H1 (cell line): ENCODE measurements at regions not wholly inside any gene's neighbourhood (a gene's known extent, or its start where the extent isn't known, plus 50 kb on each side); places are given as distances from the start of the nearest gene placed in this dataset.

Experiments
- CTCF ChIA-PET: fragments of 300-600 bp; sonication (Branson Sonifier 250); formaldehyde crosslinking; loops from one replicate; lab custom pipeline; 2021; ENCODE audit not compliant: partially characterized antibody; lab: Charles Lee
- POLR2A ChIA-PET: fragments of 300-600 bp; sonication (Branson Sonifier 250); formaldehyde crosslinking; loops from one replicate; lab custom pipeline; 2021; ENCODE audit warnings: inconsistent platforms; ENCODE audit not compliant: partially characterized antibody; lab: Charles Lee
- DNase-seq, 2 experiments: peaks; one replicate each; pipeline versions ENCODE4 v3.0.0 to v3.0.0-alpha.2; 2010 to 2022; ENCODE audit warnings: low spot score in 2 of 2, low read depth in 1 of 2, mixed read lengths in 1 of 2
- FAIRE-seq: peaks from 2 replicates; lab custom pipeline; 2011; peaks lifted over from hg19 to GRCh38; lab: Jason Lieb, UNC
- H2AFZ ChIP-seq: 2 replicates; pipeline ENCODE4 v1.8.1; 2012; ENCODE audit warnings: low read length, inconsistent platforms
- H2AK5ac ChIP-seq: 2 replicates; pipeline ENCODE4 v1.6.1; 2013; ENCODE audit warnings: low read depth, low read length
- H2BK120ac ChIP-seq: replicated peaks from 2 replicates; pipeline ENCODE3; 2013; ENCODE audit warnings: low read depth, low read length, inconsistent platforms
- H2BK12ac ChIP-seq: 2 replicates; pipeline ENCODE4 v1.6.1; 2013; ENCODE audit warnings: low read depth, low read length
- H2BK15ac ChIP-seq: 2 replicates; pipeline ENCODE4 v1.6.1; 2013; ENCODE audit warnings: low read length
- H2BK20ac ChIP-seq: 2 replicates; pipeline ENCODE4 v1.6.1; 2013; ENCODE audit warnings: low read length
- H2BK5ac ChIP-seq: 2 replicates; pipeline ENCODE4 v1.6.1; 2013; ENCODE audit warnings: low read depth, low read length
- H3K14ac ChIP-seq: 2 replicates; pipeline ENCODE4 v1.6.1; 2013; ENCODE audit warnings: inconsistent platforms; ENCODE audit not compliant: insufficient read length
- H3K18ac ChIP-seq: 2 replicates; pipeline ENCODE4 v1.6.1; 2013; ENCODE audit warnings: low read length; ENCODE audit errors: extremely low read depth
- H3K23ac ChIP-seq: 2 replicates; pipeline ENCODE4 v1.6.1; 2013; ENCODE audit warnings: inconsistent platforms; ENCODE audit not compliant: insufficient read length
- H3K23me2 ChIP-seq: 2 replicates; pipeline ENCODE4 v1.6.1; 2013; ENCODE audit warnings: low read depth, low read length
- H3K27ac ChIP-seq: 2 replicates; pipeline ENCODE4 v1.6.1; 2011; ENCODE audit warnings: low read depth, low read length, inconsistent platforms
- H3K27me3 ChIP-seq, 4 experiments: replicated peaks in 1 of 4; 1 replicate in 1 of 4; 2 replicates in 3 of 4; pipeline versions ENCODE4 v1.6.1 to v1.8.1; 2011 to 2013; ENCODE audit warnings: low read length in 3 of 4, mild to moderate bottlenecking in 3 of 4, inconsistent platforms in 2 of 4, mixed read lengths in 2 of 4, moderate library complexity in 1 of 4; ENCODE audit not compliant: control insufficient read depth in 3 of 4, insufficient read depth in 3 of 4; ENCODE audit errors: extremely low read depth in 1 of 4
- H3K36me3 ChIP-seq, 4 experiments: 2 replicates each; pipeline versions ENCODE4 v1.6.1 to v1.8.1; 2011 to 2013; ENCODE audit warnings: mild to moderate bottlenecking in 4 of 4, low read length in 3 of 4, moderate library complexity in 2 of 4, control low read depth in 1 of 4, inconsistent platforms in 1 of 4; ENCODE audit not compliant: insufficient read depth in 4 of 4, control insufficient read depth in 2 of 4
- H3K4ac ChIP-seq: replicated peaks from 2 replicates; pipeline ENCODE3; 2013; ENCODE audit warnings: low read length, low read depth, mixed read lengths, inconsistent platforms; ENCODE audit not compliant: insufficient read length
- H3K4me1 ChIP-seq, 4 experiments: replicated peaks in 1 of 4; 1 replicate in 1 of 4; 2 replicates in 3 of 4; pipeline versions ENCODE4 v1.6.1 to v1.8.1; 2011 to 2013; ENCODE audit warnings: low read length in 3 of 4, inconsistent platforms in 2 of 4, mixed read lengths in 1 of 4; ENCODE audit not compliant: insufficient read depth in 4 of 4, control insufficient read depth in 3 of 4
- H3K4me2 ChIP-seq, 2 experiments: 2 replicates each; pipeline versions ENCODE4 v1.6.1 to v1.8.1; 2011 to 2013; ENCODE audit warnings: low read depth in 2 of 2, low read length in 2 of 2, control low read depth in 1 of 2, inconsistent platforms in 1 of 2, mild to moderate bottlenecking in 1 of 2; ENCODE audit not compliant: insufficient read depth in 1 of 2
- H3K4me3 ChIP-seq, 4 experiments: fragments of 200-600, 300-600 bp in 1 of 4; sonication (generic), shearing (Covaris generic), sonication (Bioruptor Twin) in 1 of 4; 2 replicates each; pipeline versions ENCODE4 v1.5.1 to v1.8.1; 2011 to 2016; ENCODE audit warnings: low read length in 4 of 4, low read depth in 3 of 4, control low read depth in 2 of 4, inconsistent platforms in 2 of 4, mild to moderate bottlenecking in 2 of 4, mixed read lengths in 1 of 4, moderate library complexity in 1 of 4; ENCODE audit not compliant: insufficient read depth in 2 of 4; ENCODE audit errors: extremely low read depth in 1 of 4
- H3K56ac ChIP-seq: replicated peaks from 2 replicates; pipeline ENCODE3; 2013; ENCODE audit warnings: low read depth, mild to moderate bottlenecking, mixed read lengths, low read length, inconsistent platforms; ENCODE audit not compliant: insufficient read length
- H3K79me1 ChIP-seq: 2 replicates; pipeline ENCODE4 v1.6.1; 2013; ENCODE audit warnings: low read depth, low read length, control low read depth
- H3K79me2 ChIP-seq, 2 experiments: 2 replicates each; pipeline versions ENCODE4 v1.6.1 to v1.8.1; 2012 to 2013; ENCODE audit warnings: low read length in 2 of 2, mild to moderate bottlenecking in 2 of 2, inconsistent platforms in 1 of 2; ENCODE audit not compliant: insufficient read depth in 2 of 2, control insufficient read depth in 1 of 2
- H3K9ac ChIP-seq, 4 experiments: replicated peaks in 1 of 4; 1 replicate in 1 of 4; 2 replicates in 3 of 4; pipeline versions ENCODE4 v1.6.1 to v1.8.1; 2011 to 2013; ENCODE audit warnings: low read depth in 3 of 4, low read length in 3 of 4, control low read depth in 2 of 4, mild to moderate bottlenecking in 2 of 4, moderate library complexity in 2 of 4, inconsistent platforms in 1 of 4; ENCODE audit errors: extremely low read depth in 1 of 4
- H3K9me3 ChIP-seq, 2 experiments: 2 replicates each; pipeline versions ENCODE4 v1.6.1 to v1.8.1; 2012 to 2013; ENCODE audit warnings: mild to moderate bottlenecking in 2 of 2, moderate library complexity in 2 of 2, control low read depth in 1 of 2, inconsistent platforms in 1 of 2, low read depth in 1 of 2, low read length in 1 of 2, mixed read lengths in 1 of 2; ENCODE audit not compliant: insufficient read depth in 2 of 2
- H4K20me1 ChIP-seq, 2 experiments: replicated peaks in 1 of 2; 2 replicates each; pipeline versions ENCODE3 to v1.8.1; 2011 to 2013; ENCODE audit warnings: inconsistent platforms in 2 of 2, low read length in 2 of 2, mild to moderate bottlenecking in 1 of 2; ENCODE audit not compliant: insufficient read depth in 2 of 2, control insufficient read depth in 1 of 2
- H4K5ac ChIP-seq: 2 replicates; pipeline ENCODE4 v1.6.1; 2013; ENCODE audit warnings: low read length, low read depth, mixed read lengths, inconsistent platforms; ENCODE audit not compliant: insufficient read length
- H4K8ac ChIP-seq: 2 replicates; pipeline ENCODE4 v1.8.0; 2013; ENCODE audit warnings: mild to moderate bottlenecking, moderate library complexity, low read length, inconsistent platforms; ENCODE audit not compliant: insufficient read depth; ENCODE audit errors: extremely low read depth
- H4K91ac ChIP-seq: replicated peaks from 2 replicates; pipeline ENCODE3; 2013; ENCODE audit warnings: low read length, mixed read lengths, inconsistent platforms; ENCODE audit not compliant: insufficient read length
- EZH2 ChIP-seq: fragments of 200-600 bp; sonication (generic); IDR thresholded peaks from 2 replicates; pipeline ENCODE4 v1.7.1; 2012; ENCODE audit warnings: low read depth, mild to moderate bottlenecking, moderate library complexity, low read length, inconsistent platforms; ENCODE audit not compliant: severe bottlenecking
- MAFK ChIP-seq: IDR thresholded peaks from 2 replicates; pipeline ENCODE4 v1.6.1; 2012; ENCODE audit warnings: low read depth, mild to moderate bottlenecking, improper control_type of control experiment, low read length
- NANOG ChIP-seq: IDR thresholded peaks from 2 replicates; pipeline ENCODE4 v1.6.1; 2011; ENCODE audit warnings: low read length, low read depth, mild to moderate bottlenecking, inconsistent platforms; ENCODE audit not compliant: insufficient read depth, poor library complexity, severe bottlenecking
- SP2 ChIP-seq: IDR thresholded peaks from 2 replicates; pipeline ENCODE4 v1.6.1; 2012; ENCODE audit warnings: mild to moderate bottlenecking, low read length, inconsistent platforms
- TAF1 ChIP-seq: IDR thresholded peaks from 2 replicates; pipeline ENCODE4 v1.6.1; 2011; ENCODE audit warnings: mild to moderate bottlenecking, low read depth, low read length
- WGBS, 2 experiments: shearing (Covaris generic) in 1 of 2; methylation state at CpG; one replicate each; pipeline versions ENCODE4 v1.1.6 to v1.1.7; 2013 to 2015; ENCODE audit warnings: low lambda C conversion rate in 2 of 2, mixed read lengths in 2 of 2, inconsistent platforms in 1 of 2, low coverage in 1 of 2, missing lambda C conversion rate in 1 of 2; ENCODE audit not compliant: insufficient replicate concordance in 2 of 2, insufficient coverage in 1 of 2, insufficient read length in 1 of 2; ENCODE audit errors: extremely low coverage in 1 of 2, missing lambda C conversion rate in 1 of 2; 5-methylcytosine and 5-hydroxymethylcytosine counted together

DNA sequence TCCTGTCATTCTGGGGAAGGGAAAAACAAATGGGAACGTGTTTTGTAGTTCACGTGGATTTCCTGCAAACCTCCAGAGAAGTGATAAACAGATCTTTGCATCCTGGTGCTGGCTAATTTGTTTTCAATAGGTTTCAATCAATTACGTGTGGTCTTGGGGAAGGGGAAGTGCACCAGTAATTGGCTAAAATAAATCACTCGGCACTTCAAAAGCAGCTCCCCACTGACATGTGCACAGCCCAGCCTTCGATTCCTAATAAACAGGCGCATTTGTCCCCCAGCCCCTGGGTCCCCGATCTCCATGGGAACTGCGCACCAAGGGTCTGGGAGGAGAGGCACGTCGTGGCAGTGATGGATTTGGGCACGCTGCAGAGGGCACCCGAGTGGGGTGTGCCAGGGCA lies 112.9 kb upstream of the GSE1 start:
- no peaks in the 10 kb centered on the region; the same call in 1 of the 2 replicates for H3K79me1 ChIP-seq
- H4K20me1 ChIP-seq, result peaks cover 0 to 9% of the 10 kb centered on the region in 2 experiments
- no peak overlapping the region for H3K18ac ChIP-seq
- no peak overlapping the region for H3K14ac ChIP-seq
- no peak overlapping the region for H3K4ac ChIP-seq
- no peak overlapping the region for H2BK20ac ChIP-seq
- ChIA-PET POLR2A (no interaction called here), CTCF (interaction anchor here (2.6 to 7.3 kb wide), 3 partner anchors 7 to 116 kb away, joined by 8 to 77 read pairs (median 21); no protein-coding TSS in a partner anchor)
- no peaks in the 10 kb centered on the region for H3K36me3 ChIP-seq
- no peak overlapping the region for H2AK5ac ChIP-seq
- no peak overlapping the region; the same call in 1 of the 2 replicates for H4K8ac ChIP-seq
- H3K27me3 ChIP-seq, result no peaks in the 10 kb centered on the region
- H2BK120ac ChIP-seq, result no peak overlapping the region
- FAIRE-seq (no peak), DNase-seq (no peak)
- H3K56ac ChIP-seq, result no peak overlapping the region
- no peak overlapping the region for H3K9ac ChIP-seq
- no peak overlapping the region for H2AFZ ChIP-seq
- H3K27ac ChIP-seq, result no peak overlapping the region
- no peak overlapping the region for H4K5ac ChIP-seq
- H3K23ac ChIP-seq, result no peak overlapping the region
- no peaks in the 10 kb centered on the region; a peak in 1 of 7 replicates for H3K4me1 ChIP-seq
- WGBS, 2 experiments, result 81% methylated on average over 12 of the region's 12 CpGs; no CpG with 5 or more reads in 1 of the 2 experiments
- H2BK15ac ChIP-seq, result no peak overlapping the region
- H2BK12ac ChIP-seq, result no peak overlapping the region
- no peaks in the 10 kb centered on the region for H3K23me2 ChIP-seq
- H3K4me2 ChIP-seq, result no peak overlapping the region
- H3K79me2 ChIP-seq, result no peaks in the 10 kb centered on the region
- no peak overlapping the region for H2BK5ac ChIP-seq
- H4K91ac ChIP-seq, result no peak overlapping the region
- no peak for TF ChIP-seq TAF1
- no peak for TF ChIP-seq MAFK
- no peak for TF ChIP-seq EZH2
- TF ChIP-seq NANOG, result no peak
- no peak for TF ChIP-seq SP2
- H3K4me3 ChIP-seq, result no peak overlapping the region
- no peaks in the 10 kb centered on the region for H3K9me3 ChIP-seq
